ENCODE measurements at regions not wholly inside any gene's neighbourhood (a gene's known extent, or its start where the extent isn't known, plus 50 kb on each side); places are given as distances from the start of the nearest gene placed in this dataset.
A peak's percentile ranks its signal among the peaks of the same experiment; 100 is the strongest.
"Not testable (repeated sequence)": the region's sequence is repeated elsewhere in the genome, so short reads cannot be mapped to it uniquely, and the experiment has no call there.

DNA sequence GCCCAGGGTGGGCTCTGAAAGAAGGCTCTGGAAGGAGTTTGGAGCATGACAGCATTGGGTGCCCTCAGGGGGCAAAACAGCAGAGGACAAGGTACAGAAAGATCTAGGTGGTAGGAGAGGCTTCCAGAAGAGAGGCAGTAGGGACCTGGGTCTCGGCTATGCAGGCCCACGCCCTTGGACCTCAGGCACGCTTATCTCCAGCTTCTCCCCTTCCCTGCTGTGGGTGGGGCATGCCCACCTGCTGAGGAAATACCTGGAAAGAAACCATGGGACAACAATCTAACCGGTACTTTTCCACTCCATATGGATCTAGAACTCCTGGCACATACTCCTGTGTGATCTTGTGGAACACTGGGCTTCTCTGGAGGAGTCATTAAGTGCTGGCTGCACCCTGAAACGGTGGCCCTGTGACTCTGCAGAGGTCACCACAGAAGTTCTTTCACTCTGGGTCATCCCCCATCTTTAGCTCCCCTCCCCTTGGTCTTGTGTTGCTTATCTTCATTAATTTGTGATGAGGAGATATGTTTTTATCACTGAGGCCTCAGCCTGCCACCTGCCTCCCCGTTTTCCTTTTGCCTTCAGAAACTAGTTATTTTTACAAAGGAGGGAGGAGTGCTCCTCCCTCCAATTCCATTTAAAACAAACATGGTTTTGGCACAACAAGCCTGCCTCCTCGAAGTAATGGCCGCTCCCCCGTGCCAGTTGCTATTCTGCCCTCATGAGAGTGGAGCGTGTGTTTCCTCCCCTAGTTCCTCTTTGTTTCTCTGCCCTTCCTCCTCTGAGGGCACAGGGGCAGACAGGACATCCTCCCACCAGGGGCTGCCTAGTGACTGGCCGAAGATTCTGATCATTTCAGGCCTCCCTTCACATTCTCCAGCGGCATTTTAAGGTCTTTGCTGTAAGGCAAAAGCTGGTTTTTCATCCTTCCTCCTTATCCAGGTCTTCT is 78.0 kb upstream of the ATP5PO start:
- DNase-seq, result no peak

DNA sequence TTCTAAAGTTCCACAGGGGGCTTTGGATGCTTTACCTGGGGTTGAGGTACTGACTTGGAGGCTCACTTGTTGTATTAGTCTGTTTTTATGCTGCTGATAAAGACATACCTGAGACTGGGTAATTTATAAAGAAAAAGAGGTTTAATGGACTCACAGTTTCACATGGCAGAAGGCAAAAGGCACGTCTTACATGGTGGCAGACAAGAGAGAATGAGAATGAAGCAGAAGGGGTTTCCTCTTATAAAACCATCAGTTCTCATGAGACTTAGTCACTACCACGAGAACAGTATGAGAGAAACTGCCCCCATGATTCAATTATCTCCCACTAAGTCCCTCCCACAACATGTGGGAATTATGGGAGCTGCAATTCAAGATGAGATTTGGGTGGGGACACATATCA is 76.8 kb upstream of the ATP5PO start:
- DNase-seq, result not testable (repeated sequence)

DNA sequence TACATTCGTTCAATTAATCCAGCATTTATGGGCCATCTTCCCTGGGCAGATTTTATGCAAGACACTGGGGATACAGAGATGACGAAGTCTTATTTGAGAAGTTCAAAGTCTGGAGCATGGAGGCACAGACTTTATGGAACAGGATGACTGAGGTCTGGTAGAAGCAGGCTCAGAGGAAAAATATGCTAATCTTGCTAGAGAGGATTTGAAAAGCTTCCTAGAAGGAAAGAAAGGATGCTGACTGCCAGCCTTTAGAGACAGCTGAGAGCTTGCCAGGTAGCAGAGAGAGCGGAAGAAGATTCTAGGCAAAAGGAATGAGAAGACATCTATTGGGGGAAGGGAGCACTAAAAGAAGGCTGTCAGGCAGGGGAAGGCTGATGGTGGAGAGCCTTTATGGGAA is 75.5 kb upstream of the ATP5PO start:
- DNase-seq, result no peak

DNA sequence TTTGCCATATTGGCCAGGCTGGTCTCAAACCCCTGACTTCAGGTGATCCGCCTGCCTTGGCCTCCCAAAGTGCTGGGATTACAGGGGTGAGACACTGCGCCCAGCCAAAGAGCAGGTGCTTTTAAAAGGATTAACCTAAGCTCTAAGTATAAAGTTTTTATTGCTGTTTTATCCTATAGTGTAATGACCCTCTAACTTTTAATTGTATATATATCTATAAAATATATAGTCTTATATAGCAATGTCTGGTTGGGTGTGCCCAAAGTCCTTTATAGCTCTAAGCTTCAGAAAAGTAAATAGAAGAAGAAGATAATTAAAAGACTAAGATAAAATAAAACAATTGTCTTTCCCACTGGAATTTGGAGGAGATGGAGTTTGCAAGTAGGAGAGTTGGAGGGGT is 73.8 kb upstream of the ATP5PO start:
- DNase-seq, result no peak

DNA sequence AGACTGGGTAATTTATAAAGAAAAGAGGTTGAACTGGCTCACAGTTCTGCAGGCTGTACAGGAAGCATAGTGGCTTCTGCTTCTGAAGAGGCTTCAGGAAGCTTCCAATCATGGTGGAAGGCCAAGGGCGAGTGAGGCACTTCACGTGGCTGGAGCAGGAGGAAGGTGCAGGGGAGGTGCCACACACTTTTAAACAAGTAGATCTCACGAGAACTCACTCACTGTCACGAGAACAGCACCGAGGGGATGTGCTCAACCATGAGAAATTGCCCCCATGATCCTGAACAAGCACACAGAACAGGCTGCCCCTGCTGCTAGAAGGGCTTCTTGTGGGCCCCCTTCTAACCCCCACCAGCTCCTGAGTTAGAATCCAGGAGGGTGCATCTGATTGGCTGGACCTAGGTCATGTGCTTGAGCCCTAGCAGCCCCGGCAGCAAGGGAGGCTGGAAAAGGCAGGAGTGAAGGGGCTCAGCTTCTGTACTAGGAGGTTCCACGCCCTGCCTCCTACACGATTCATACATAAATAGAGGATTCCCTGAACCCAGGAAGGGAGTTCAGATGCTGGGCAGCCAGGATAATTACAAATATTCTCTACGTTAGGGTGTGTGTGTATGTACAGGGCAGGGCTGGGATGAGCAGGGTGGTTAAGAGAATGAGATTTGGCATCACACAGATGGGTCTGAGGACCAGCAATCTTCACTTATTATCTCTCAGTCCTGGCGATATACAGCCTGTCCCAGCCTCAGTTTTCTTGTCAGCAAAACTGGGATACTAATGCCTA is 72.8 kb upstream of the ATP5PO start:
- no peak for DNase-seq

DNA sequence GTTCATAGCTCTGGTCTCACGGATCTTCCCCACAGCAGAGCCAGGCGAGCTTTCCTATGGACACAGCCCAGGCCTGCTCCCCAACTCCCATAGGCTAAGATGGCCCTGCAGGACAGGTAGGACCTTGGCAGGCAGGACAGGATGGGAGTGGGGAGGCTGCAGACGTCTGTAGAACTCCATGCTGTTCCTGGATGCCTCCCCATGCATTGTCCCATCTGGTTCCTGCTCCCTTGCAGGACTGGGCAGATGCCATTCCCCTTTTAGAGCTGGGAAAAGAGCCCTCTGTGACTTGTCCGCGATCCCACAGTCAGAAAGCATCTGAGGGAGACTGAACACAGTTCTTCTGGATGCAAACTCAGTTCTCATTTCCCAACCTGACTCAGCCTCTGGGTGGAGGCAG is 71.9 kb upstream of the ATP5PO start:
- DNase-seq, result no peak

DNA sequence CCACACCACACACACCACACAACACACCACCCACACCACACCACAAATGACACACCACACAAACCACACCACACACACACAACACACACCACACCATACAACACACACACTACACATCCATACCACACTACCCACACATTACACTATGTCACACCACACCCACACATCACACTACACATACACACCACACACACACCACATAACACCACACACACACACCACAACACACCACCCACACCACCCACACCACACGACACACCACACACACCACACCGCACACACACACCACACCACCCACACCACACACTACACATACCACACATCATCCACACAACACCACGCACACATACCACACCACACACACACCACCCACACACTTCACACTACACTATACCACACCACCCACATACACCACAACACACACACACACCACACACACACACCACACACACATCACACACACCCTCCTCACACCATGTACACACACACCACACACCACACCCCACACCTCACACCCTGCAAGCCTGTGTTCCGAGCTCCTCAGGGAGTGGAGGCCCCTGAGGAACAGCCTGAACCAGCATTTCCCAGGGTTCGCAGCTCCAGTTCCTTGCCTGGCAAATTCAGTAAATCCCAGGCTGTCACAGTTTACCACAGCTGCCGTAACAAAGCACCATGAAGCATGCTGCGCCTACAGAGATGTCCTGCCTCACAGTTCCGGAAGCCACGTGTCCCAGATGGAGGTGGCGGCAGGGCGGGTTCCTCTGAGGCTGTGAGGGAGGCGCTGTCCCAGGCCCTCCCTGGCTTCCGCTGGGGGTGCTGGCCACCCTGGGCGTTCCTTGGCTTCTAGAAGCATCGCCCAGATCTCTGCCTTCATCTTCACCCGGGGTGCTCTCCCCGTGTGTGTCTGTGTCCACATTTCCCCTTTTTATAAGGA is 69.8 kb upstream of the ATP5PO start:
- DNase-seq, result no peak

DNA sequence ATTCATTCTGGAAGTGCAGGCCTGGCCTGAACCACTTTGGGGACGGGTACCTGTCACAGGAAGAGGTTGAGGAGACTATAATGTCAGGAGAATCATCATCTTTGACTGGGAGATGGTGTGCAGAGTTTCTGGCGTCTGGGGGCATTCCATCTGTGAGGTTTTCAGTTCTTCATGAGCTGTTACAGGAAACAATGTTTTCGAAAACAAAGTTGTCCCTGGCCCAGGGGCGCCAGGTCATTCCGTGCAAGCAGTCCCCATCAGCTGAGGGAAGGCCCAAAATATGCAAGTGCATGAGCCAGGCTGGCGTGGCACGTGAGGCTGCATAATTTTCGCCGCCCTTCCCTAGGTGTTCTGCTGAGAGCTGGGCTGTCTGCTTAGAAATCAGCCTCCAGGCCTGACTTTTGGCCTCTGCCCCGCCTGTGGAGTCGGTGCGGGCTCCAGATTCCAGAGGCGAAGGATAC is 68.4 kb upstream of the ATP5PO start:
- no peak for DNase-seq

DNA sequence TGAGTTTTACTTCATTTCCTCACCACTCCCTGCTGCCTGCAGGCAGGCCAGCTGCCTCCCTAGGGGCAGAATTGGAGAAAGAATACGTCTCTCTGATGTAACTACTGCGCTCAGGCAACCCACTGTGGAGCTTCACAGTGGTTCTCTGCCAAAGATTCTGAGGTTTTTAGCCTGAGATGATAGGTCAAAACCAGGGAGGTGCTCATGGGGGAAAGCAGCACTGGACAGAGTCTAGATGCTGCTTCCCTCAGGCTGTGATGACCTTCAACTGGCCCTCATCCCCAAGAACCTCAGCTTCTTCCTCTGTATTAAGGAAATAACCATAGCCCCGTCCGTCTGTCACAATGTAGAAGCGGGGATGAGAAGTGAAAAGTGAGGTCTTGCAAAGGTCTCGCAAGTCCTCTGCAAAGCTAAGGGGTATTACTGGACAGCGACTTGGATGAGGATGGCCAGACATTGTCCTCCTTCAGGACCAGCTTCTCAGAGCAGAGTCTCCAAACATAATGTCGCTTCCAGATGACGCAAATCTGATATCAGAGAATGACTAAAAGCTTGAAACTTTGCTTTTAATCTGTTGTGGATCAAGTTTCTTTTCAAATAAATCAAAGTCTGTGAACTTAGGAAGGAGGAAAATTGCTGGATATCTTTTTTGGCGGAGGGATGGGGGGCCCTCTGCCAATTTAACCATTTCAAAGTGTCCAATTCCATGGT is 65.9 kb upstream of the ATP5PO start:
- no peak for DNase-seq

DNA sequence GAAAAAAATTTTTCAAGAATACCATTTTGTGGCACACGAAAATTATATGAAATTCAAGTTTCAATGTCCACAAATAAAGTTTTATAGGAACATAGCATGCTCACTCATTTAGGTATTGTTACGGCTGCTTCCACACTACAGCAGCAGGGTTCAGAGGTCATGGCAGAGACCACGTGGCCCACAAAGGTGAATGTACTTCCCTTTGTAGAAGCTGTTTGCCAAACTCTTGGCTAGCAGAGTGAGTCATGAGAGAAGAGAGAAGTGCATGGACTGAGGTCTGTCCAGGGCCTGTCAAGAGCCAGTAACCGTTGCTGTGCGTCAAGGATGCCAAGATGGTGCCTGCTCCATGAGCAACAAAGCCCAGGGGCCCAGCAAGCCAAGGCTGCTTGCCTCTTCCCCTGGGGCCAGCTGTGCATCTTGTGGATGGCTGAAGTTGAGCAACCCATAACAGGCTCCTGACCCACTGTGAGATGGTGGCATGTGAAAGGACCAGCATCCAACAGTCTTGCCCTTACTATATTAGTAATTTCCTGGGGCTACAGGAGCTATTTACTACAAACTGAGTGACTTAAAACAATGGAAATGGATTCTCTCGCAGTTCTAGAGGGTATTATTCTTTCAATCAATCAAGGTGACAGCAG is 64.8 kb upstream of the ATP5PO start:
- DNase-seq, result peak; percentile 32

DNA sequence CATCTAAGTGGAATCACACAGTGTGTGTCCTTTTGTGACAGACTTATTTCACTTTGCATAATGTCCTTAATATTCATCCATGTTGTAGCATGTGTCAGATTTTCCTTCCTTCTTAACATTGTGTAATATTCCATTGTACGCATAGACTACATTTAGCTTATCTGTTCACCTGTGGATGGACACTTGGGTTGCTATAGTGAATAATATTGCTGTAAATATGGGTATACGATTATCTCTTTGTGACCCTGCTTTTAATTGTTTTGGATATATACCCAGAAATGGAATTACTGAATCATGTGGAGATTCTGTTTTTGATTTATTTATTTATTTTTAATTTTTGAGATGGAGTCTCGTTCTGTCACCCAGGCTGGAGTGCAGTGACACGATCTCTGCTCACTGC is 63.0 kb upstream of the ATP5PO start:
- DNase-seq, result no peak

DNA sequence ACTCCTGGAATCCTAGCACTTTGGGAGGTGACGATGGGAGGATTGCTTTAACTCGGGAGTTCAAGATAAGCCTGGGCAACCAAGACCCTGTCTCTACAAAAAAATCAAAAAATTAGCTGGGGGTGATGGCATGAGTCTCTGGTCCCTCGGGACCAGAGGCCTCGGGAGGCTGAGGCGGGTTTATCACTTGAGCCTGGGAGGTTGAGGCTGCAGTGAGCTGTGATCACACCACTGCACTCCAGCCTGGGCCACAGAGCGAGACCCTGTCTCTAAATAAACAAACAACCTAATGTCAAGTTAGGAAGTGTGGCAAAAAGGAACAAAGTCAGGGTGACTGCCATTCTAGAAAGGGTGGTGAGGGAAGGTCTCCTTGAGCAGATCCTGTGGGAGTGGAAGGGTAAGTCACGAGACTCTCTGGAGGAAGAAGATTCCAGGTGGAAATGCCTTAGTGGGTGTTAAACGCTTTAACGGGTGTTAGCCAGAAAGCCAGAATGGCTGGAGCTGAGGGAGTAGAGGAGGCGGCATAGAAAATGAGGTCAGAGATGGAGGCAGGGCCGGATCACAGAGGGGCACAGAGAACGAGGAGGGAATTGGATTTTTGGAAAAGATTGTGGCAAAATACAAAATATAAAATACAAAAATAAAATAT is 62.2 kb upstream of the ATP5PO start:
- DNase-seq, result no peak

DNA sequence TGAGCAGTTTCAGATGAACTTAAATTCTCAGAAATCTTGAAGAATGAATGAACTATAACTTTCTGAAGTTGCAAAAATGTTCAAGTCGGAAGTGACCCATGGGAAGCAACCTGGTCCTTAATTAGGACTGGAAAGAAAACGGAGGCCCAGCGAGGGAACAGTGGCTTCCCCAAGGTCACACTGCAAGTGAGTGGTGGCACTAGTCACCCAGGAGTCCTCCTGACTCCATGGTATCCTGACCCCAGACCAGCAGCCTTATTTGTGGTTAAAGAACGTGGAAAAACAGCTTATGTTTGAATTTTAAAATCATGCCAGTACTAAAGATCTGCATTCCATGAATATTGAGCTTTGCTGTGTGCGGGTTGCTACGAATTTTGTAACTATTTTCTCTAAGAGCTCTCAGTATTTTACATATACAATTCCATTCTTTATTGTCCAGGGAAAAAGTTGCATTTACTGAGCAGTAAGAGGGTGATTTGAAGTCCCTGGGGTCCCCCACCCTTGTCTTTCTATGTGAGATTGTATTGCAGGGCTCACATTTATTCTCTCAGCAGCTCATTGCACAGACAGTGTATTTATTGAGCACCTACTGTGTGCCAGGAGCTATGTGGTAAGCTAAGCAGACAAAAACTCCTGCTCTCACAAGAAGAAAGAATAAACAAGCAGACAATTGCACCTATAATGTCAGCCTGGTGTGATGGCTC is 61.6 kb upstream of the ATP5PO start:
- DNase-seq, result no peak

DNA sequence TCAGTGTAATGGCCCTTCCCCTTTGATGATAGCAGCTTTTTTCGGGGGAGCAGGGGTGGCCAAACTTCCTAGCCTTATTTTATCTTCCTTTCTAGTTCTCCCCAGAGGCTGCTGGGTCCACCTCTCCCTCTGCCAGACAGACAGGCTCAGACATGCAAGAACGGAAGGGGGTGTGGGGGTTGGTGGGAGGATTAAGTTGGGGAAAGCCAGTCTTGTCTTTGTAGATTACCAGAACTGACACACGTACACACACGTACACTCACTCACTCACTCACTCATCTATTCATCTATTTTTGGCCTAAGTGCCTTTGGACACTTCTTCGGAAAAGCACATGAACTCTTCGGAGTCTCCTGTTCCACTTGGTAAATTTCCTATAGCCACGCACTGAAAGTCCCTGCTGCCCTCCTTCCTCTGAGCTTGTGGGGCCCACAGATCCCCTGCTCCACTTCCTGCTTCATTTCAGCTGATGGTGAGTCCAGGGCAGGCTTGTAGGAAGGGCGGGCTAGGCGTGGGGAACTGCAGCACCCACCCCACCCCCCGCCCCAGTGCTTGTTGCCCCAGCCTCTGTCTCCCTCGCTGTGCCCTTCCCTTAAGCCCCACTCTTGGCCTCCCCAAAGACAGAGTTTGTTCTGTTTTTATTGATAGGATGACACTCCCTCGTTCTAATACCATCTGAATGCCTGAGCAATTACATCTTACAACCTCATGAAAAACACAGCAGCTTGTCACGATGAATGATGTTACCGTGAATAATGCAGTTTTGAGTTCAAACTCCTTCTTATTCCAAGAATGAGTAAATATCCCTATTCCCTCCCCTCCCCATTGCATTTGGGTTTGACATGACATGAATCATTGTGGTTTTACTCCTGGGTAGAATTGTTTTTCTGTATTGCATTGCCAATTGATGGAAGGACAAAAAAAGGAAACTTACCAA is 60.7 kb upstream of the ATP5PO start:
- DNase-seq, result no peak

DNA sequence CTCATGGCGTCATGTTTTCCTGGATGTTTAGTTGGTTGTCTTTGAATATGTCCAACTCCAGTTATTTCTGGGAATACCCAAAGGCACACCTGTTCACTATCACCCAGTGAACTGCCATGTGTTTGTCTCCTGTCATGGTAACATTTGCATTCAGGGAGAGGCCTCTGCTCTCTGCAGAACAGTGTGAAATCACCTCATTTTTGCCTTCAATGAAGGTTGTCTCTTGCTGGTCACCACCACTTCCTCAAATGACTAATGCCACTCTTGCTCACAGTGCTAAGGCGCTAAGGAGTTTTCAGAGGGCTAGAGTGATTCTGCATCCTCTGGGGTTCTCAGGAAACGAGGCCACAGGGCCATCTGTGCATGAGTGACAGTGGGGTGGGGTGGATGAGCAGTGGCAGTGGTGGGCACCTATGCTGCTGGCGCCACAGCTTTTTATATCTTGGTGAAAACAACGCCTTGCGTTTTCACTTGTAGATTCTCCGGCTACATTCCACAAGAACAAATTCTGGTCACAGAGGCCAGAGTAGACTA is 60.0 kb upstream of the ATP5PO start:
- no peak for DNase-seq

DNA sequence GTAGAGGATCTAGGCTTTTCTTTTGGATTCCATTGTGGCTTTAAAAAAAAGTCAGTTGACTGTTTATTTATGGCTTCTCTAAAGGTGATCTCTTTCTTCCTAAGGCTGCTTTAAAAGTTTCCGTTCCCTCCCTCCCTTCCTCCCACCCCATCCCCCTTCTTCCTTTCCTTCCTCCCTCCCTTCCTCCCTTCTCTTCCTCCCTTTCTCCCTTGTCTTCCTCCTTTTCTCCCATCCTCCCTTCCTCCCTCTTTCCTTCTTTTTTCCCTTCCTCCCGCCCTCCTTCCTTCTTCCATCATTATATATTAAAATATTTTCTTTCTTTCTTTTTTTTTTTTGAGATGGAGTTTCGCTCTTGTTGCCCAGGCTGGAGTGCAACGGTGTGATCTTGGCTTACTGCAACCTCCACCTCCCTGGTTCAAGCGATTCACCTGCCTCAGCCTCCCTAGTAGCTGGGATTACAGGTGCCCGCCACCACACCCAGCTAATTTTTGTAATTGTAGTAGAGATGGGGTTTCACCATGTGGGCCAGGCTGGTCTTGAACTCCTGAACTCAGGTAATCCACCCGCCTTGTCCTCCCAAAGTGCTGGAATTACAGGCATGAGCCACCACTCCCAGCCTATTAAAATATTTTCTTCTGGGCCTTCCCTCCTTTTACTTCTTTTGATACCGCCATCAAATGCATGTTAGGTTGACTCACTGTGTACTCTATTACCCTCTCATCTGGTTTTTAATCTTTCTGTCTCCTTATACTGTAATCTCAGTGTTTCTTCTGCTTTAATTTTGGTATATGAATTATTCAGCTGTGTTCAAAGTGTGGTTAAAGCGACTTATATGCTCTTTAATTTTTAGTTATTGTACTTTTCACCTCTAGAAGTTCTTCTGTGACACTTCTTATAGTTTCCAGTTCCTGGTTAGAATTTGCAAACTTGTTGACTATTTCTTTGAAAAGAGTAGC is 59.2 kb upstream of the ATP5PO start:
- DNase-seq, result no peak

DNA sequence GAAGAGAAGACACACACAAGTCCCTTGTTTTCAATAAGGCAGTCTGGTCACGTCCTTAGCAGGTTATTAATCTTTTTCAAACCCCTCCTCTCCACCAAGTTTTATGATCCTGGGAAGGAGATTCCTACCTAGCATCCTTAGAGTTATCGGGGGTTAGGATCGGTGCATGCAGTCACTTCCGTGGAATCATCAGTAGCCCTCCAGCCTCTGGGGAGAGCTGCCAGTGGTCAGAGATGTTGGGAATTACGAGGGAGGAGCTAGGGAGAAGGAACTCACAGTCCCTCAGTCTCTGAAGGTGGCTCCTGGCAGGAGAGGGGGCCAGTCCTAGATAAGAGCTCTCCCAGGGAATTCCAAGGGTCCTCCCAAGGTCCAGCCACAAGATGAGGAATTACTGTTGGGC is 57.7 kb upstream of the ATP5PO start:
- no peak for DNase-seq

DNA sequence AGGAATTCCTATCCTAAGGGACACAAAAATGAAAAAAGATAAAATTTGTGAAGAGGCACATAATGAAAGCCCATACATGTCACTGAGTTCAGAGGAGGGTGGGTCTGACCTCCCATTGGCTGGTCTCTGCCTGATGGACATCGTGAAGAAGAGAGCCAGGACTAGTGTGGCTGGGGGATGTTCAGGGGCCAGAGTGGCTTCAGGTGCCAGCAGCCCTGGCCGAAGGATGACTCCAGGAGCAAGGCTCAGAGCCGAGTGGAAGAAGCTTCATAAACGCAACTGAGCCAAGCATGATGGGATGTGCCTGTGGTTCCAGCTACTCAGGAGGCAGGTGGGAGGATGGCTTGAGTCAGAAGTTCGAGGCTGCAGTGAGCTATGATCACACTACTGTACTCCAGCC is 56.9 kb upstream of the ATP5PO start:
- DNase-seq, result no peak

All from islet precursor cell (in vitro differentiated cells).